Caki2 (cell line): ENCODE measurements at regions not wholly inside any gene's neighbourhood (a gene's known extent, or its start where the extent isn't known, plus 50 kb on each side); places are given as distances from the start of the nearest gene placed in this dataset.

Source experiments
- DNase-seq: peaks from one replicate; pipeline ENCODE4 v3.0.0-alpha.2; 2015; ENCODE audit warnings: low read depth
- in situ Hi-C: cut with HindIII; loops from 2 replicates; pipeline ENCODE4 v1.10.0; 2016; ENCODE audit warnings: low sequenced_read_pairs, low pct_unique_long_range_greater_than_20kb, mixed read lengths

- in situ Hi-C loops = no loop called here
Measured at GRCh38 chr10:43728425-43728824, 79.7 kb upstream of the ZNF32 start.

GRCh38 chr10:43727935-43728334 lies 79.3 kb upstream of the ZNF32 start:
- in situ Hi-C loops = no loop called here
- no peak for DNase-seq

More at GRCh38 chr10:43728425-43728824, 79.7 kb upstream of the ZNF32 start:
- DNase-seq = no peak

GRCh38 chr10:43715334-43715733 lies 66.7 kb upstream of the ZNF32 start:
- no peak for DNase-seq
- in situ Hi-C loops = no loop called here

GRCh38 chr10:43712821-43713584 lies 64.3 kb upstream of the ZNF32 start:
- no peak for DNase-seq
- in situ Hi-C loops = no loop called here

GRCh38 chr10:43710772-43711471 lies 62.2 kb upstream of the ZNF32 start:
- no peak for DNase-seq
- in situ Hi-C loops = no loop called here

- no peak for DNase-seq
- in situ Hi-C loops = no loop called here
Measured at GRCh38 chr10:43708262-43708661, 59.6 kb upstream of the ZNF32 start.

GRCh38 chr10:43707770-43708169 lies 59.1 kb upstream of the ZNF32 start:
- in situ Hi-C loops = no loop called here
- no peak for DNase-seq

GRCh38 chr10:43706166-43706565 lies 57.5 kb upstream of the ZNF32 start:
- in situ Hi-C loops = no loop called here
- DNase-seq = no peak

- DNase-seq = no peak
- in situ Hi-C loops = no loop called here
Measured at GRCh38 chr10:43703286-43703685, 54.6 kb upstream of the ZNF32 start.

- DNase-seq = no peak
- in situ Hi-C loops = no loop called here
Measured at GRCh38 chr10:43702936-43703281, 54.2 kb upstream of the ZNF32 start.

GRCh38 chr10:43702213-43702935 lies 53.7 kb upstream of the ZNF32 start:
- DNase-seq = no peak
- in situ Hi-C loops = no loop called here

GRCh38 chr10:43701295-43701694 lies 52.6 kb upstream of the ZNF32 start:
- no peak for DNase-seq
- in situ Hi-C loops = no loop called here

GRCh38 chr10:43700306-43700705 lies 51.6 kb upstream of the ZNF32 start:
- in situ Hi-C loops = no loop called here
- no peak for DNase-seq

GRCh38 chr10:43699516-43699915 lies 50.8 kb upstream of the ZNF32 start:
- in situ Hi-C loops = no loop called here

More at GRCh38 chr10:43699516-43699915, 50.8 kb upstream of the ZNF32 start:
- no peak for DNase-seq
